IPS-18a (cell line): ENCODE measurements at regions not wholly inside any gene's neighbourhood (a gene's known extent, or its start where the extent isn't known, plus 50 kb on each side); places are given as distances from the start of the nearest gene placed in this dataset.
A peak's percentile ranks its signal among the peaks of the same experiment; 100 is the strongest.

ENCODE experiments used
- H3K27ac ChIP-seq: one replicate; pipeline ENCODE4 v1.5.1; 2013; ENCODE audit warnings: low read length
- H3K27me3 ChIP-seq: one replicate; pipeline ENCODE4 v1.6.1; 2013; ENCODE audit warnings: mild to moderate bottlenecking, low read length; ENCODE audit not compliant: control insufficient read depth, insufficient read depth
- H3K36me3 ChIP-seq: one replicate; pipeline ENCODE4 v1.6.1; 2013; ENCODE audit warnings: low read depth, low read length; ENCODE audit not compliant: control insufficient read depth
- H3K4me1 ChIP-seq: one replicate; pipeline ENCODE4 v1.6.1; 2013; ENCODE audit warnings: low read depth, low read length; ENCODE audit not compliant: control insufficient read depth
- H3K4me3 ChIP-seq: one replicate; pipeline ENCODE4 v1.5.1; 2013; ENCODE audit warnings: low read length
- H3K9ac ChIP-seq: one replicate; pipeline ENCODE4 v1.6.1; 2013; ENCODE audit warnings: mild to moderate bottlenecking, low read length, moderate library complexity
- H3K9me3 ChIP-seq: one replicate; pipeline ENCODE4 v1.6.1; 2013; ENCODE audit warnings: low read depth, low read length; ENCODE audit not compliant: control insufficient read depth

DNA sequence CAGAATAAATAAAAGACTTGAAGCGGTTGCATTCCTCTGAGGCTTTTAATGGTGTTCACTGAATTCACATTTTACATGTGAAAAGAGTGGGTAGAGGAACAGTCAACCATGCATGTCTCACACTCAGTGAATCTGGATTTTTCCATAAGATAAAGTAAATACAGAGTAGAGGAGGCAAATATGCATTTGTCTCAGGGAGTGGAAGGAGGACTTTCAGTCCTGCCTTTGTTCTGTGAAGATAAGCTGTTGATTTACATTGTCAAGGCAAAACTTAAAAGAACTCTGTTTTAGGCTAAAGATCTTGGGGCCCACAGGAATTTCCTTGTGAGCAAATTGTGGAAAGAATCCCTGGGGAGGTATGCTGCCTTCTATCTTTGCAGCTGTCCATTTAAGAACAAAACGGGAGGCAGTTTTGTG lies 825.3 kb upstream of the MBL2 start:
- peak overlapping the region; percentile 40 for H3K9ac ChIP-seq
- peak overlapping the region; percentile 4 for H3K4me3 ChIP-seq
- H3K27ac ChIP-seq = peak overlapping the region; percentile 86
- H3K9me3 ChIP-seq = no peaks in the 10 kb centered on the region
- H3K27me3 ChIP-seq = no peaks in the 10 kb centered on the region
- peaks cover 38% of the 10 kb centered on the region for H3K4me1 ChIP-seq
- H3K36me3 ChIP-seq = no peaks in the 10 kb centered on the region

DNA sequence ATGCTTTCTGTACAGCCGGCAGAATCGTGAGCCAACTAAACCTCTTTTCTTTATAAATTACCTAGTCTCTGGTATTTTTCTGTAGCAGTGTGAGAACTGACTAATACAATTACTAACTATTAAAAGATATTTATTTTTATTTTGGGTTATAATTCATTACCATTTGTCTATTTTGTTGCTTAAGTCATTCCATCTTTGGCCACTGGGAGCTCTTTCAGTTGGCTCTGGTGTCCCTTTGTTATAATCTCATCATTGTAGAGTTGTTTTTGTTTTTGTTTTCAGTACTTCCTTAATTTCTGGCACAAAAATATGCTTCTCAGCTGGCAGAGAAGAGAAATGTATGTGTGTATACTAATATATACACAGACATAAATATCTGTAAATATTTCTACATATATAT lies 807.9 kb upstream of the MBL2 start:
- Histone ChIP-seq H3K27ac (no peak overlapping the region), H3K4me3 (no peak overlapping the region), H3K4me1 (no peaks in the 10 kb centered on the region)

DNA sequence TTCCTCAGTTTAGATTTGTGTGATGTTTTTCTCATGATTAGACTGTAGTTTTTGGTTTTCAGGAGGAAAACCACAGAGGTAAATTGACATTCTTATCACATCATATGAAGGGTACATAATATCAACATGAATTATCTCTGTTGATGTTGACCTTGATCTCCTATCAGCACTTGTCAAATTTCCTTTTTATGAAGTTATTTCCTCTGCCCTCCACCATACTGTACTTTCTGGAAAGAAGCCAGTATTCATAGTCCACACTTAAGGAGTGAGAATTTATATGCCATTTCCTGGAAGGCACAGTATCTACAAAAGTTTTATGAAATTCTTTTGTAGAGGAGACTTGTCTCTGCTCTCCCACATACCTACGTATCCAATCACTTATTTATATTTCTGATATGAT lies 807.2 kb upstream of the MBL2 start:
- H3K27ac ChIP-seq = no peak overlapping the region
- no peaks in the 10 kb centered on the region for H3K27me3 ChIP-seq
- H3K9me3 ChIP-seq = no peaks in the 10 kb centered on the region
- no peaks in the 10 kb centered on the region for H3K36me3 ChIP-seq
- H3K4me1 ChIP-seq = no peaks in the 10 kb centered on the region
- H3K4me3 ChIP-seq = no peak overlapping the region
- H3K9ac ChIP-seq = no peak overlapping the region

More for the DNA sequence above, 807.9 kb upstream of the MBL2 start:
- H3K36me3 ChIP-seq = no peaks in the 10 kb centered on the region
- H3K9ac ChIP-seq = no peak overlapping the region
- no peaks in the 10 kb centered on the region for H3K9me3 ChIP-seq
- H3K27me3 ChIP-seq = no peaks in the 10 kb centered on the region

DNA sequence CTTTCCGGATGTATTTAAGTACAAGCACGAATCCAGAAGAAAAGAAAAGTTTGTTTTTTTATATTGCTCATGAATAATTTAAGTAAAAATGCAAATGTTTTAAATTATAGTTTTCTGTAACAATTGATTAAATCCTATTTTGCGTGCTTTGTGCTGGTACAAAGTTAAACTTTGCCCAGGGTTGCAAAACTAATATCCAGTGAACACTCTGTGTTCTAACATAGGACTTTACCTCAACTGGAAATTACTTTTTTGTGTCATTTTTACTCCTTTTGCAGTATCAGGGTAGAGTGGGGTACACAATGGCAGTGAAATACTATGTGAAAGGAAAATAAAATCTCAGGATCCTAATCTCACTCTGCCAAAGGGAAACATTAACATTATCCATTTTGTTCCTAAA lies 801.4 kb upstream of the MBL2 start:
- no peak overlapping the region for H3K9ac ChIP-seq
- no peak overlapping the region for H3K27ac ChIP-seq
- H3K27me3 ChIP-seq = no peaks in the 10 kb centered on the region
- H3K36me3 ChIP-seq = no peaks in the 10 kb centered on the region
- H3K4me3 ChIP-seq = no peak overlapping the region
- H3K9me3 ChIP-seq = no peaks in the 10 kb centered on the region
- peaks cover 2% of the 10 kb centered on the region for H3K4me1 ChIP-seq

DNA sequence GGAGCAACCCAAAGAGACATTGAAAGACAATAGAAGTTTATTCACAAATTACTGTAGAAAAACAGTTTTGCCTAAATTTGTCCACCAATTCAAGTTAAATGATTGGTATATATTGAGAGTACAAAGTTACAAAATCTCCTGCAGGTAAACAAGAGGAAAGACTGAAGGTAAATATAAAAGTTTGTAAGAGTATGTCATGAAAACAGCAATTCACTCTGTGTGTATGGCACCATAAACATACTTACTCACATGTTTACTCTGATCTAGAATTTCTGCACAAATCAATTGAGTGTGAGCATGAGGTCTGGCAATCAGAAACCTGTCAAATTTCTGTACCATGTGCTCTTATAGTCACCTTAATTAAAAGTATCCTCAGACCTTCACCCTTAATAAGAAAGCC lies 800.9 kb upstream of the MBL2 start:
- peaks cover 2% of the 10 kb centered on the region for H3K4me1 ChIP-seq
- no peaks in the 10 kb centered on the region for H3K27me3 ChIP-seq
- no peak overlapping the region for H3K27ac ChIP-seq
- no peak overlapping the region for H3K4me3 ChIP-seq
- H3K9ac ChIP-seq = no peak overlapping the region
- no peaks in the 10 kb centered on the region for H3K9me3 ChIP-seq
- no peaks in the 10 kb centered on the region for H3K36me3 ChIP-seq

DNA sequence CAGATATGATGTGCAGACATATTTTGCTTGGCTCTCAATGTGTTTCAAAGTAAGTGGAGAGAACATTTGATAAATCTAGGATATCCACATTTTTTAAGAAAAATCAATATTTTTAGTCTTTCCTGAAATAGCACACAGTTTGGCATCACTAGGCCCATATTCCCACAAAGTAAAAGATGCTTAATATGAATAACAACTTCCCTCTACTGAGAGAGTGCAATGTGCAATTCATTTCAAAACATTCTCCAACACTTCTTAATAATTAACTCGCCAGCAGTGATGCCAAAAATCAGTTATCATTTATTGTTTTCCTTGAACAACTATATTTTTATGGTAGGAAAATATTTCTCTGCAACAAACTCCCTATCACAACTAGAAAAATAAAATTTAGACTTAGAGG lies 800.2 kb upstream of the MBL2 start:
- no peak overlapping the region for H3K4me3 ChIP-seq
- no peak overlapping the region for H3K9ac ChIP-seq
- H3K4me1 ChIP-seq = peaks cover 2% of the 10 kb centered on the region
- no peaks in the 10 kb centered on the region for H3K27me3 ChIP-seq
- no peaks in the 10 kb centered on the region for H3K36me3 ChIP-seq
- H3K27ac ChIP-seq = no peak overlapping the region
- no peaks in the 10 kb centered on the region for H3K9me3 ChIP-seq

DNA sequence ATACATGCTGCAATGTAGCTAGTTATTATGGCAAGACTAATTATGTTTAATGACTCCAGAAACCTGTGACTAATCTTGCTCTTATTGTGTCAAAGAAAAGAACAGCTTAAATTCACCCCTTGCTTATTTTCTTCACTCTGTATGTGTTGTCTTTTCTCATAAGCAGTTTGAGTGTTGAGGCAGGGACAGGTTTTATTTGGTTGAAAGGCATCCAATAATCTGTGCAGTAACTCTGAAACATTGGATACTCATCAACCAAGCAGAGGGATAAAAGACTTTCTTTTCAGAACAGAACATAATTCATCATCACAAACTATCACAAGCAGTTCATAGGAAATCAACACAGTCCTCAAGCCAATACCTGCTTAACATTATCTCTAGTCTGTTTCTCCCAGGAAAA lies 797.6 kb upstream of the MBL2 start:
- H3K4me3 ChIP-seq = no peak overlapping the region
- H3K9me3 ChIP-seq = no peaks in the 10 kb centered on the region
- no peaks in the 10 kb centered on the region for H3K27me3 ChIP-seq
- H3K27ac ChIP-seq = no peak overlapping the region
- peaks cover 2% of the 10 kb centered on the region for H3K4me1 ChIP-seq
- no peaks in the 10 kb centered on the region for H3K36me3 ChIP-seq
- H3K9ac ChIP-seq = no peak overlapping the region

DNA sequence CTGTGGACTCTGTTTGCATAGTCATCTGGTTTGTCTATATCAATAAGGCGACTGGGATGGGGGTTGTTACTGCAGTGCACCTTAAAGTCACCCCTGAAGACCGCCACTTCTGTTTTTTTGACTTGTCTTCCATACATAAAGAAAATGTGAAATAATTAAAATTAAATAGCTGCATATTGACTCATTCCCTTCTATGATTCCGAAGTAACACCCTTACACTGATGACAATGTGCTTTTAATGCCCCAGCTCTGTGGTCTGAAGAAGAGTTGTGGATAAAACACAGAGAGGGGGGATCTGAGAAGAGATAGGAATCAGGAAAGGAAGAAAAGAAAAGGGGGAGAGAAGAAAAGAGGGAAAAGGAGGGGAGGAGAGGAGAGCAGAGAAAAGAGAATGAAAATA lies 796.9 kb upstream of the MBL2 start:
- Histone ChIP-seq H3K27me3 (no peaks in the 10 kb centered on the region), H3K4me1 (peaks cover 2% of the 10 kb centered on the region), H3K9ac (no peak overlapping the region), H3K27ac (no peak overlapping the region), H3K4me3 (no peak overlapping the region), H3K9me3 (no peaks in the 10 kb centered on the region), H3K36me3 (no peaks in the 10 kb centered on the region)

DNA sequence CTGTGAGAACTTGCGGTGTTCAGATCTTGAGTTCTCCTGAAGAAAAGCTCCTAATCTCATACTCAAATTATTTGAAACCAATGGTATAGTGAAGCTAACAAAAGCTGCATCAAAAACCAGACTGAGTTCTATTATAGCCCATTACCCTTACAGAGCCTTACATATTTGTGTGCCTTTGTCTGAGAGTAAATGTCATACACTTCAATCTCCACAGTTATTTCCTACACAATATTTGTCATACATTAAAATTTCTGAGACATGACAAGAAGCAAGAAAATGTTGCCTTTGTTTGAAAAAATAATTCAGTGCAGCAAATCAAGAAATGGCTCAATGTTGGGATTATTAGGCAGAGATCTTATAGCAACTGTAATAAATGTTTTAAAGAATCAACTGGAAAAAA lies 776.1 kb upstream of the MBL2 start:
- Histone ChIP-seq H3K4me3 (no peak overlapping the region), H3K9me3 (no peaks in the 10 kb centered on the region), H3K27me3 (no peaks in the 10 kb centered on the region), H3K36me3 (no peaks in the 10 kb centered on the region), H3K9ac (no peak overlapping the region), H3K4me1 (no peaks in the 10 kb centered on the region), H3K27ac (no peak overlapping the region)

DNA sequence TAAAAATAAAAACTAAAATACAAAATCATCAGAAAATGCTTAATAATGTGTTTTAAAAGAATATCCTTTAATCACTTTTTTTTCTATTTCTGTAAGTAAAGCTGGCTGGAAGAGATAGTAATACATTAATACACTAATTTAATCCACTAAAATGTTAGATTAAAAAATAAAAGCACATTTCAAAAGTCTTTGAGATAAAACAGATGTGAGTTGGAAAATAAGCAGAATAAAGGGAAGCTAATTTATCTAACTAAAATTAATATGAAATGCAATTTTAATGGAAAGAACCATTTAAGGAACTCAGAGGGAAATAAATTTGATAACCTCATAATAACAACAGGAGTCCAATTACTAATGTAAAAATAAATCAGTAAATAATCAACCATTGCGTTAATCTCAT lies 774.8 kb upstream of the MBL2 start:
- no peaks in the 10 kb centered on the region for H3K9me3 ChIP-seq
- no peaks in the 10 kb centered on the region for H3K36me3 ChIP-seq
- no peak overlapping the region for H3K4me3 ChIP-seq
- no peaks in the 10 kb centered on the region for H3K27me3 ChIP-seq
- H3K4me1 ChIP-seq = no peaks in the 10 kb centered on the region
- no peak overlapping the region for H3K27ac ChIP-seq
- no peak overlapping the region for H3K9ac ChIP-seq

DNA sequence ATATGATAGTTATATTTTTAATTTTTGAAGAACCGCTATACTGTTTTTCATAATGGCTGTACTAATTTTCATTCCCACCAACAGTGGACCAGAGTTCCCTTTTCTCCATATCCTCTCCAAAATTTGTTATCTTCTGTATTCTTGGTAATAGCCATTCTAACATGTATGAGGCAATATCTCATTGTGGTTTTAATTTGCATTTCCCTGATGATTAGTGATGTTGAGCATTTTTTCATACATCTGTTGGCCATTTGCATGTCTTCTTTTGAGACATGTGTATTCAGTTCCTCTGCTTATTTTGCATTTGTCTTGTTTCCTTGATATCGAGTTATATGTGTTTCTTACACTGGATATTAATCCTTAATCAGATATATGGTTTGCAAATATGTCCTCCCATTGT lies 770.8 kb upstream of the MBL2 start:
- H3K4me3 ChIP-seq = no peak overlapping the region
- no peak overlapping the region for H3K27ac ChIP-seq
- H3K27me3 ChIP-seq = no peaks in the 10 kb centered on the region
- H3K9me3 ChIP-seq = no peaks in the 10 kb centered on the region
- no peak overlapping the region for H3K9ac ChIP-seq
- no peaks in the 10 kb centered on the region for H3K36me3 ChIP-seq
- H3K4me1 ChIP-seq = no peaks in the 10 kb centered on the region

DNA sequence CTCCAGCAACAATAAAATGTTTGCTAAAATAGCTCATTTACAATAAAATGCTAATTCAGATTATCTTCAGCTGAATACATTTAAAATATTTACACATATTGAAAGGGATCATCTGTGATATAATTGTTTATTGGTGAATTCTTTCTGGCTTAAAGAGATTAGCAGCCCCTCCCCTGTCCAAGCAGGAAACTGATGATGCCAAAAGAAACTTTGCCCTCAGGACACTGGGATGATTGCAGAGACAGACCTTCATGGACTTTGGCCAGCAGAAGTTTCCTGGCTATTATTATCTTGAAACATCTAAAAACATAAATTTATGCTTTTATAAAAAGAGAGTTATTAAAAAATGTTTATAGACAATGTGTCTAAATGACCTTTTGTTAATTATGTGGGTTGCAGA lies 764.9 kb upstream of the MBL2 start:
- Histone ChIP-seq H3K27me3 (no peaks in the 10 kb centered on the region), H3K4me1 (no peaks in the 10 kb centered on the region), H3K27ac (no peak overlapping the region), H3K4me3 (no peak overlapping the region), H3K9me3 (no peaks in the 10 kb centered on the region), H3K36me3 (no peaks in the 10 kb centered on the region), H3K9ac (no peak overlapping the region)
